Immature natural killer cell (primary cell): ENCODE measurements at regions not wholly inside any gene's neighbourhood (a gene's known extent, or its start where the extent isn't known, plus 50 kb on each side); places are given as distances from the start of the nearest gene placed in this dataset.
"Not testable (repeated sequence)": the region's sequence is repeated elsewhere in the genome, so short reads cannot be mapped to it uniquely, and the experiment has no call there.

Source experiments
- DNase-seq, 3 donors: peaks; one replicate each; pipeline ENCODE4 v3.0.0; 2022; ENCODE audit warnings: mixed read lengths in 1 of 3
- H3K27ac Mint-ChIP-seq, 6 donors: one replicate each; pipeline ENCODE4 v1.8.0; 2020; ENCODE audit warnings: mixed read lengths in 6 of 6, mild to moderate bottlenecking in 5 of 6, inconsistent platforms in 4 of 6, moderate library complexity in 3 of 6
- H3K27me3 Mint-ChIP-seq, 3 donors: one replicate each; pipeline ENCODE4 v1.8.0; 2020 to 2021; ENCODE audit warnings: low read depth in 3 of 3, mild to moderate bottlenecking in 3 of 3, mixed read lengths in 3 of 3, moderate library complexity in 3 of 3, inconsistent platforms in 1 of 3
- H3K36me3 Mint-ChIP-seq, 3 donors: one replicate each; pipeline ENCODE4 v1.8.0; 2020; ENCODE audit warnings: mixed read lengths in 3 of 3, inconsistent platforms in 2 of 3, mild to moderate bottlenecking in 2 of 3
- H3K4me1 Mint-ChIP-seq, 2 donors: one replicate each; pipeline ENCODE4 v1.8.0; 2020; ENCODE audit warnings: inconsistent platforms in 2 of 2, mild to moderate bottlenecking in 2 of 2, mixed read lengths in 2 of 2, moderate library complexity in 1 of 2
- H3K4me3 Mint-ChIP-seq, 5 donors: one replicate each; pipeline ENCODE4 v1.8.0; 2020; ENCODE audit warnings: mild to moderate bottlenecking in 5 of 5, mixed read lengths in 5 of 5, inconsistent platforms in 3 of 5, moderate library complexity in 3 of 5
- H3K9me3 Mint-ChIP-seq, 6 donors: one replicate each; pipeline ENCODE4 v1.8.0; 2020; ENCODE audit warnings: mild to moderate bottlenecking in 6 of 6, mixed read lengths in 6 of 6, inconsistent platforms in 4 of 6, moderate library complexity in 3 of 6

DNA sequence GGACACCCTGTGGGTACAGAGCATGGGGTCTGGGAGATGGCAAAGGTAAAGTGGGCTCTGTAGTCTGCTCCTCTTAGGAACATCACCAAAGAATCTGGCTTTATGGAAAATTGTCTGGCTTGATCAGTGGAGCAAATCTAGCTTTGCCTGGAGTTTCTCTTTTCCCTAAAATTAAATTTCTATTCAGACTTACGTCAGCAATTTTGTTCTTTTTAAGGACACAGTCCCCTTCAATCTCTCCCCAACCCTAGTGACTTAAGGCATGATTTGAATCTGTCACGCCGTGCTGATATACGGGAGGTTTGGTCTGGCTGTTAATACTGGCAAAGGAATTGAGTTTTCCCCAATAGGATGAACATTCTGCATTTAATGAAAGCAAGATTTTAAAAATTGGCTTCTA lies 72.3 kb upstream of the ERCC6L2 start:
- H3K36me3 Mint-ChIP-seq, result peaks cover 0 to 4% (median under 1%) of the 10 kb centered on the region in 3 donors
- H3K27ac Mint-ChIP-seq, result no peak overlapping the region
- no peaks in the 10 kb centered on the region for H3K4me1 Mint-ChIP-seq
- no peak for DNase-seq
- H3K27me3 Mint-ChIP-seq, result peaks cover 6 to 32% (median 10%) of the 10 kb centered on the region in 3 donors
- H3K4me3 Mint-ChIP-seq, result no peak overlapping the region
- no peaks in the 10 kb centered on the region for H3K9me3 Mint-ChIP-seq

DNA sequence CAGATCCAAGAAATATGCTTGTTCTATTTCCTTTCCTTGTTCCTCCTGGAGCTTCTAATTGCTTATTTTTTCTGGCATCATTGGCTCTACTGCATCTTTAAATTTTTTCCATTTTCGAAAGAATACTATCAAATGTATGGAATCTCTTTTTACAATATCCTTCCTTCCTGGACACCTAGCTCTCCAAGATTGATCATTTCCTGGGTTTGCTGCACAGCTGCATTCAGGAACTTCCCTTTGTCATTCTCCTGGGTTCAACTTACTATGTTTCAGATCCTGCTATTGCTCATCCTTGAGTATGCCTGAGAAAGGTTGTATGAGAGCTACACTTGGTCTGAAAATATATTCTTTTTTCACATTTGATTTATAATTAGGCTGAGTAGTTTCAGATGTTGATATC lies 73.7 kb upstream of the ERCC6L2 start:
- H3K4me1 Mint-ChIP-seq, result no peaks in the 10 kb centered on the region
- peaks cover 6 to 32% (median 10%) of the 10 kb centered on the region in 3 donors for H3K27me3 Mint-ChIP-seq
- no peak overlapping the region for H3K27ac Mint-ChIP-seq
- no peak overlapping the region for H3K4me3 Mint-ChIP-seq
- H3K9me3 Mint-ChIP-seq, result no peaks in the 10 kb centered on the region
- DNase-seq, result no peak
- H3K36me3 Mint-ChIP-seq, result no peaks in the 10 kb centered on the region

DNA sequence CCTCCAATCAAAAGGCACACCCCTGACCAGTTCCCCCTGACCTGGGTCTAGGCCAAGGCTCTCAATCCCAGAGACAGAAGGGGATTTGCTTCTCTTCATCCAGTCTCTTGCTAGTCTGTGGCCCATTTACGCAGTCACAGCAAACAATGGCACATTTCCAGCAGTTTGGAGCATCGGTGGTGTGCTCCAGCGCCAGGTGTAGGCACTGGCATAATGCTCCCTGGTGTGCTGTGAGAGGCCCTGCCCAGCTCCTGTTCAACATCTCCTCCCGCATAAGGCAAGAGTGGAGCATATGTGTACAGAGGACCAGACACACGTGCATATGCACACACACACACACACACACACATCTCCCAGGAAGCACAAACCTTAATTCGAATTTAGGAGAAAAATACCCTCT lies 79.5 kb upstream of the ERCC6L2 start:
- no peak overlapping the region for H3K27ac Mint-ChIP-seq
- no peak overlapping the region for H3K4me3 Mint-ChIP-seq
- H3K27me3 Mint-ChIP-seq, result peaks cover 3 to 20% (median 9%) of the 10 kb centered on the region in 3 donors
- H3K36me3 Mint-ChIP-seq, result no peaks in the 10 kb centered on the region
- DNase-seq, result no peak
- peaks cover 0 to 2% (median 0%) of the 10 kb centered on the region in 6 donors for H3K9me3 Mint-ChIP-seq
- H3K4me1 Mint-ChIP-seq, result peaks cover 3 to 7% of the 10 kb centered on the region in 2 donors

DNA sequence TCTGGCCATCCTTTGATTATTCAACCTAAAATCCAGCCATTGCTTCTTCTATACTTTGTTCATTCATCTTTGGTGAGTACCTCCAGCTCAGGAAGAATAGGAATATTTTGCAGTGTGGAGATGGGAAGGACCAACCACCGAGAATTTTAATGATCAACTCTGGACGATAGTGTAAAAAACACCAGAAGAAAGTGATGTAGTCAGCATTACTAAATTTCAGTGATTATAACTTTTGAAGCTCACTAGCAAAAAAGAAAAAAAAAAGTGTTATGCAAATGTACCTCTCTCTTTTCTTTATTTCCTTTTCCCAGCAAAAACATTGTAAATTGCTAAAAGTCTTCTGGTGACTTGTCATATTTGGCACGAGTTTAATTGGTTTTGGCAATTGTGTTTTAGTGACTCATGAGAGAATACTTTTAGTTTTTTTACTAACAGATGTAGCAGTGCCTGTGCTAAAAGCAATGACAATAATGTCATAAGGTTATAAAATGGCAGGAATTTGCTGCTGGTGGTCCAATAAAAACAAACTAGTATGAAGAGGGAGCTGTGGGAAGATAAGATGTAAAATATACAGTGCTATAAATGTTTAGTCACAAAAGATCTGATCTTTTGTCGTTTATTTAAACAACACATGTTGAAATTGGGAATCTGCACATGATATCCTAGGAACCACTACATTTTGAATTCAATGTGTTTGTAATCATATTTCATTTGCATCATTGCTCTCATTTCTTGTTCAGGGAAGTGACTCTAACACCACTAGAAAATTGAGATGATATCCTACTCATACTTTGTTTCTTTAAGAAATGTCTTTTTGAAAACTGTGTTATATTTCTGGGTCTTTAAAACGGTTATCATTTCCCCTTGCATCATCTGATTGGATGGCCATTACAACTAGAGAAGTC lies 81.3 kb upstream of the ERCC6L2 start:
- Mint-ChIP-seq H3K9me3 (peaks cover 0 to 2% (median 0%) of the 10 kb centered on the region in 6 donors), H3K27me3 (peaks cover 3 to 18% (median 9%) of the 10 kb centered on the region in 3 donors), H3K36me3 (peaks cover 0 to 2% (median 0%) of the 10 kb centered on the region in 3 donors), H3K4me3 (no peak overlapping the region), H3K4me1 (peaks cover 3 to 7% of the 10 kb centered on the region in 2 donors), H3K27ac (no peak overlapping the region)
- DNase-seq, result no peak

- no peak overlapping the region for H3K4me3 Mint-ChIP-seq
These were observed 83.8 kb upstream of the ERCC6L2 start for GRCh38 chr9:95791695-95792094.

GRCh38 chr9:95791286-95791685 lies 84.2 kb upstream of the ERCC6L2 start:
- peaks cover 0 to 2% (median 0%) of the 10 kb centered on the region in 6 donors for H3K9me3 Mint-ChIP-seq
- H3K4me1 Mint-ChIP-seq, result peaks cover 3 to 7% of the 10 kb centered on the region in 2 donors
- peaks cover 0 to 2% (median 0%) of the 10 kb centered on the region in 3 donors for H3K36me3 Mint-ChIP-seq
- no peak for DNase-seq
- no peak overlapping the region for H3K4me3 Mint-ChIP-seq
- peaks cover 3 to 16% (median 7%) of the 10 kb centered on the region in 3 donors for H3K27me3 Mint-ChIP-seq
- H3K27ac Mint-ChIP-seq, result no peak overlapping the region

More at GRCh38 chr9:95791695-95792094, 83.8 kb upstream of the ERCC6L2 start:
- Mint-ChIP-seq H3K27ac (peak overlapping the region in 1 of 6 donors; percentile 11), H3K27me3 (peaks cover 3 to 16% (median 7%) of the 10 kb centered on the region in 3 donors), H3K9me3 (peaks cover 0 to 2% (median 0%) of the 10 kb centered on the region in 6 donors), H3K36me3 (peaks cover 0 to 2% (median 0%) of the 10 kb centered on the region in 3 donors), H3K4me1 (peaks cover 3 to 7% of the 10 kb centered on the region in 2 donors)
- peak in 1 of 3 donors; percentile 2 for DNase-seq

DNA sequence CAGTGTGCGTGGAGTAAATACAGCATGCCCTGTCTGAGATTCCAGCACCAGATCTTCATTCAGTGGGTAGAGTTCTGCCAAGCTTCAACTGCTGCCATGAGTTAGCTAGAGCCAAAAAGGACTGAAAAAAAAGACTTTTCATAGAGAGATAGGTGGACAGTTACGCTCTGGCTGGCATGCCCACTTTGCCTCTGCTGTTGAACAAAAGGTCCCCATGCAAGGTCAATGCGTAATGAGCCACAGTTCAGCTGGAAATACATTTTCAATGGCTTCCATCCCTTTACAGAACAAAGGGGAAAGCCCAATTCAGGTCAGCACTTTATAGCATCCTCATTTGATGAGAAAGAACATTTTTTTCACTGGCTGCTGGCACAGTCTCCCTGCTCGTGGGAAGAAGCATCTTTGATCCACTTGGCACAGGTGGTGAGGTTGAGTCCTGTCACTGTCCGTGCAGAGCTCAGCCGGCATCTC lies 86.9 kb upstream of the ERCC6L2 start:
- Mint-ChIP-seq H3K36me3 (peaks cover 0 to 2% (median 0%) of the 10 kb centered on the region in 3 donors), H3K27ac (no peak overlapping the region), H3K27me3 (peaks cover 4 to 15% (median 10%) of the 10 kb centered on the region in 3 donors), H3K4me1 (peaks cover 3 to 7% of the 10 kb centered on the region in 2 donors), H3K4me3 (no peak overlapping the region), H3K9me3 (no peaks in the 10 kb centered on the region)
- DNase-seq, result no peak

DNA sequence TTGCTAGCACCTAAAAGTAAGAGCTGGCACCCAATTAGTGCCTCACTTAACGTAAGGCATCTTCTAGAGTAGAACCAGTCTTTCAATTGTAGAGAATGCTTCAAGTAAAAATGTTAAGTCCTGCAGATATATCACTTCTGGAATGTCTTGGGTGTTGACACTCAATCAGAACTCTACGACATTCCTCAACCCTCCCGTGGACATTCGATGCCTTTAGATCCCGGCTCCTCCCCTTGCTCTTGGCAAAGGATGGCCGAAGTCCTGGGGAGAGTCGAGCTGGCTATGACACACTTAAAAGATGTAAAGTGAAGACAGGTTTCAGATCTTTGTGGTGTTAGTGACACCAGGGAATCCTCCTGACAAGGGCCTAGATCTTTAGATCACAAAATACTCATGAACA lies 87.5 kb upstream of the ERCC6L2 start:
- no peak for DNase-seq
- H3K27me3 Mint-ChIP-seq, result peaks cover 4 to 15% (median 7%) of the 10 kb centered on the region in 3 donors
- no peak overlapping the region for H3K27ac Mint-ChIP-seq
- peaks cover 0 to 2% (median 0%) of the 10 kb centered on the region in 3 donors for H3K36me3 Mint-ChIP-seq
- no peaks in the 10 kb centered on the region for H3K9me3 Mint-ChIP-seq
- peaks cover 3 to 7% of the 10 kb centered on the region in 2 donors for H3K4me1 Mint-ChIP-seq
- no peak overlapping the region for H3K4me3 Mint-ChIP-seq

DNA sequence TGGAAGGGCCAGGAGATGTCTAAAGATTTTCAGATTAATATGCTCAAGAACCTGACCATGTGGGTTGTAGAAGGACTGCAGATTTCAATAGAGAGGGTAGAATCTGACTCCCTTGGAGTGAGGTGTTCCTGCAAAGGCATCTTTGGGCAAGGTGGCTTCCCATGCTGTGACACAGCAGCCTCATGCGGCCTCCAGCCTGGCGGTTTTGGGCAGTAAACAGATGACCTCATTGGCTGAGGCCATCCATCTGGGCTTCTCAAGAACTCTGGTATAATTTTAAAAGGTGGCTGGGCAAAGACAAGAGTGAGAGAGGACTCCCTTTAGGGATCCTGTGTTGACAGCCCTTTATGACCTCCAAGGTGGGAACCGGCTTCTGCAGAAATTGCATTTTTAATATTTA lies 90.3 kb upstream of the ERCC6L2 start:
- no peaks in the 10 kb centered on the region for H3K9me3 Mint-ChIP-seq
- no peak overlapping the region for H3K4me3 Mint-ChIP-seq
- H3K27me3 Mint-ChIP-seq, result peaks cover 4 to 10% (median 8%) of the 10 kb centered on the region in 3 donors
- no peaks in the 10 kb centered on the region for H3K4me1 Mint-ChIP-seq
- no peak for DNase-seq
- peaks cover 0 to 2% (median 0%) of the 10 kb centered on the region in 3 donors for H3K36me3 Mint-ChIP-seq
- H3K27ac Mint-ChIP-seq, result no peak overlapping the region

GRCh38 chr9:95784318-95784717 lies 91.2 kb upstream of the ERCC6L2 start:
- no peak overlapping the region for H3K4me3 Mint-ChIP-seq
- no peaks in the 10 kb centered on the region for H3K4me1 Mint-ChIP-seq
- no peaks in the 10 kb centered on the region for H3K36me3 Mint-ChIP-seq

DNA sequence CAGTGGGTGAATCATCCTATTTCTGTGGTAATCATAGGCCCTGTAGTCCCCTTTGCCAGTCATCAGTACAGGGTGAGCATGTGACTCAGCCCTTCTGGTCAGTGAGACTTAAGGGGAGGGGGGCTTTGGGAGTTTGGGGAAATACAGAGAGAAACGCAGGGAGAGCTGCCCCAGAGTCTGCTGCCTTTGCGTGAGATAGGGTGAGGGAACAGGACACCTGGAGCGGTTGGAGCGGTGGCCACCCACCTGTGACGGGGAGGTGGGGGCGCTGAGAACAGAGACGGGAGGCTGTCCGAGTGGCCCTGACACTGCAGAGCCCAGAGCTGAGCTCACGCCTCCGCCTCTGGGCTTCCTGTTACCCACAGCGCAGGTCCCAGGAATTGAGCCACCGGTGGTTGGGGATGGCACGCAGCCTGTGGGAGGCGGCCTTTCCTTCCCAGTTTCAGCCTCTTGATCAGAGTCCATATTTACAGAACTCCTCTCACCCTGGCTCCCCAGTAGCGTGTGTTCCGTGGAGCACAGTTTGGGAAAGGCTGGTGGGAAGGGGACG lies 92.0 kb upstream of the ERCC6L2 start:
- no peaks in the 10 kb centered on the region for H3K36me3 Mint-ChIP-seq
- no peak overlapping the region for H3K27ac Mint-ChIP-seq
- no peak overlapping the region for H3K4me3 Mint-ChIP-seq
- H3K27me3 Mint-ChIP-seq, result peaks cover 4 to 8% (median 6%) of the 10 kb centered on the region in 3 donors
- H3K4me1 Mint-ChIP-seq, result no peaks in the 10 kb centered on the region
- DNase-seq, result no peak
- H3K9me3 Mint-ChIP-seq, result no peaks in the 10 kb centered on the region

More at GRCh38 chr9:95784318-95784717, 91.2 kb upstream of the ERCC6L2 start:
- DNase-seq, result no peak
- H3K27ac Mint-ChIP-seq, result no peak overlapping the region
- peaks cover 4 to 8% (median 7%) of the 10 kb centered on the region in 3 donors for H3K27me3 Mint-ChIP-seq
- H3K9me3 Mint-ChIP-seq, result no peaks in the 10 kb centered on the region

DNA sequence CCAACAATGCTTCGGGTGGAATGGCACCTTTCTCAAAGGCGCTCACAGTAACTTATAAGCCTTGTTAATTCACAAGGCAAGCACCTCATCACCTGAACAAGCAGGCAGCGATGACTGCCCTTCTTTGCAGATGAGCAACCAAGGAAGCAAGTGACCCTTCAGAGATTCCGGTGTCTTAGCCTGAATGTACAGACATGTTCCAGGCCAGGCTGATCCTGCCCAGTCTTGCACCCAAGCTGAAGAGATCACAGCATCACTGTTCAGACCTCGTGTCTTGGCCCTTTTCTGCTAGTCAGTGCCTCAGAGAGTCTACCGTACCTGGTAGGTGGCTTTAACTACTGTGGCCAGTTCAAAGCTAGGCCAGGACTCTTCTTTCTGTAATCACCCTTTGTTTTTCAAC lies 94.7 kb upstream of the ERCC6L2 start:
- DNase-seq, result no peak
- Mint-ChIP-seq H3K4me3 (no peak overlapping the region), H3K27me3 (peaks cover 4 to 6% (median 6%) of the 10 kb centered on the region in 3 donors), H3K9me3 (no peaks in the 10 kb centered on the region), H3K27ac (no peak overlapping the region), H3K4me1 (no peaks in the 10 kb centered on the region), H3K36me3 (no peaks in the 10 kb centered on the region)

DNA sequence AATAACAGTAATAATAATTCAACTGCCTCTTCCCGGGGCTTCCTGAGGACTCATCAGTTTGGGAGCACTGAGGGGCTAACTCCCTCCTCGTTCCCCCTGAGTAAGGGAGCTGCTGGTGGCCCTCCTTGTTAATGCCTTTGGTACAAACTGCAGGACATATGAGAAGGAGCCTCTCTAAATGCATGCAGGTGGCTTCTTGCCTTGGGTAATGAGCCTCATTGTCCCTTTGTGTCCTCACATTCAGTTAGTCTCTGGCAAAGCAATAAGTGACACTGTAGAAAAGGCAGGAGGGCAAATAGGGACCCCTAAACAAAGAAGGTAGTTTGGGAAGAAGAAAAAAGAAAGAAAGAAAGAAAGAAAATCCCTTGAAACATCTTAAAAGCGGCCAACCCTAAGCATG lies 95.4 kb upstream of the ERCC6L2 start:
- H3K4me3 Mint-ChIP-seq, result no peak overlapping the region
- peaks cover 4 to 7% (median 6%) of the 10 kb centered on the region in 3 donors for H3K27me3 Mint-ChIP-seq
- no peak overlapping the region for H3K27ac Mint-ChIP-seq
- H3K36me3 Mint-ChIP-seq, result no peaks in the 10 kb centered on the region
- H3K9me3 Mint-ChIP-seq, result no peaks in the 10 kb centered on the region
- no peak for DNase-seq
- no peaks in the 10 kb centered on the region for H3K4me1 Mint-ChIP-seq

GRCh38 chr9:95779597-95779996 lies 95.9 kb upstream of the ERCC6L2 start:
- not testable (repeated sequence) for H3K4me3 Mint-ChIP-seq, H3K9me3 Mint-ChIP-seq, H3K27ac Mint-ChIP-seq, H3K36me3 Mint-ChIP-seq, H3K4me1 Mint-ChIP-seq, DNase-seq
- H3K27me3 Mint-ChIP-seq, result peaks cover 4 to 11% (median 6%) of the 10 kb centered on the region in 3 donors
